Neuron (in vitro differentiated cells): ENCODE measurements at regions not wholly inside any gene's neighbourhood (a gene's known extent, or its start where the extent isn't known, plus 50 kb on each side); places are given as distances from the start of the nearest gene placed in this dataset.

Source experiments
- H2AFZ ChIP-seq: one replicate; pipeline ENCODE4 v1.6.1; 2013; ENCODE audit warnings: low read depth, mild to moderate bottlenecking, inconsistent platforms, low read length, moderate library complexity
- H3K27me3 ChIP-seq: one replicate; pipeline ENCODE4 v1.6.1; 2013; ENCODE audit warnings: low read length; ENCODE audit not compliant: insufficient read depth
- H3K36me3 ChIP-seq: one replicate; pipeline ENCODE4 v1.6.1; 2013; ENCODE audit warnings: low read length; ENCODE audit not compliant: insufficient read depth
- H3K4me1 ChIP-seq: one replicate; pipeline ENCODE4 v1.6.1; 2013; ENCODE audit warnings: low read length; ENCODE audit not compliant: insufficient read depth
- H3K4me3 ChIP-seq: 2 replicates; pipeline ENCODE4 v1.5.1; 2013; ENCODE audit warnings: mild to moderate bottlenecking, low read length, moderate library complexity
- H3K9me3 ChIP-seq: one replicate; pipeline ENCODE4 v1.6.1; 2013; ENCODE audit warnings: low read length

- H3K4me1 ChIP-seq: peaks cover 11% of the 10 kb centered on the region
- H3K27me3 ChIP-seq: no peaks in the 10 kb centered on the region
- no peaks in the 10 kb centered on the region for H3K36me3 ChIP-seq
- H3K9me3 ChIP-seq: no peaks in the 10 kb centered on the region
- H2AFZ ChIP-seq: no peak overlapping the region
- no peak overlapping the region for H3K4me3 ChIP-seq
Observed at GRCh38 chr14:41303506-41303905, 303.2 kb upstream of the LRFN5 start.

DNA sequence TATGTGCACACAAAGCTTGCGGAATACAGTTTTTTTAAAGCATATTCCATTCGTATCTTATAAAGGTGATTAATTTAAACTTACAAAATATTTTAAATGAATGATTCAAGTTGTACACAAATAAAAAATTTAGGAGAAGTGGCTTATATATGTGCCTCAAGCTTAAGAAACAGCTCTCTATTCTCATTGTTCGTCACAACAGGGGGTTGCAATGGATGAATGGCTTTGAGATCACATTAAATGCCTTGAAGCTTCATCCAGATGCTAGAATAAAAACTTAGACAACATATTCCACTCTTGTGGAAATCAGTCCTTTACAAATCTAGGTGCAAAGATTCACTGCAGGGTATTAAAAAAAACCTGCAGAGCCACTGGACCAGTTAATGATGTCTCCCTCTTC lies 303.9 kb upstream of the LRFN5 start:
- Histone ChIP-seq H3K9me3 (no peaks in the 10 kb centered on the region), H3K4me3 (no peak overlapping the region), H3K27me3 (no peaks in the 10 kb centered on the region), H3K4me1 (peaks cover 11% of the 10 kb centered on the region), H3K36me3 (no peaks in the 10 kb centered on the region), H2AFZ (no peak overlapping the region)

DNA sequence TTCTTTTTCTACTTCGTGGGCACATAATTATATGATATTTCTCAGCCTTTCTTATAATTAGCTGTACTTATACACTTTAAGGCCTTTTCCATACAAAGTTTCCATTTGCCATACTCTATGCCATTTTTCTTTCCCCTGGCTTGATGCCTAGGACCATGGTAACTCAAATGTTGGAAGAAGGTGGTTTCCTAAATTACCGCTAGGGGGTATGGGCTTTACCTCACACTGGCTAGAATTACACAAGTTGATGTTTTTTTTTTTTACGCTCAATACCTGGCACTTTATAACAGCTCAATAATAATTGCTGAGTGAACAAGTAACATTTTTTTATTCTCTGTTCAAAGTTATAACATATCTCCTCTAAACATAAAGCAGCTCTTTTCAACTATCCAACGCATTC lies 306.8 kb upstream of the LRFN5 start:
- no peak overlapping the region for H3K4me3 ChIP-seq
- H2AFZ ChIP-seq: no peak overlapping the region
- peaks cover 11% of the 10 kb centered on the region for H3K4me1 ChIP-seq
- no peaks in the 10 kb centered on the region for H3K36me3 ChIP-seq
- H3K9me3 ChIP-seq: no peaks in the 10 kb centered on the region
- H3K27me3 ChIP-seq: no peaks in the 10 kb centered on the region

DNA sequence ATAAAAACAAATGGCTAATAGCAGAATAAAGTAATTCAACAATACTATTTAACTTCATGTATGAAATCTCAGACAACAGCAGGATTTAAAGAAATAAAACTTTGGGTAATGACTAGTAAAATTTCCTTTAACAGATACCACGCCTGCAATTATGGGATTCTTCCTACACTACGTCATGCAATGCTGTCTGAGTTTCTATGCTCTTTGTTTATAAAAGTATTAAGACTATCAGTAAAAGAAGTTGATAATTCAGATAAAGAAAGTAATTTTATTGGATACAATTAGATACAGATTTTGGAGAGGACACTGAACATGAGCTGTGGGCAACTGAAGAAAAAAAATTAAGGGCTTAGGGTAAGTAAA lies 308.4 kb upstream of the LRFN5 start:
- H3K9me3 ChIP-seq: no peaks in the 10 kb centered on the region
- no peaks in the 10 kb centered on the region for H3K36me3 ChIP-seq
- no peak overlapping the region for H3K4me3 ChIP-seq
- H2AFZ ChIP-seq: no peak overlapping the region
- H3K4me1 ChIP-seq: peaks cover 7% of the 10 kb centered on the region
- no peaks in the 10 kb centered on the region for H3K27me3 ChIP-seq

DNA sequence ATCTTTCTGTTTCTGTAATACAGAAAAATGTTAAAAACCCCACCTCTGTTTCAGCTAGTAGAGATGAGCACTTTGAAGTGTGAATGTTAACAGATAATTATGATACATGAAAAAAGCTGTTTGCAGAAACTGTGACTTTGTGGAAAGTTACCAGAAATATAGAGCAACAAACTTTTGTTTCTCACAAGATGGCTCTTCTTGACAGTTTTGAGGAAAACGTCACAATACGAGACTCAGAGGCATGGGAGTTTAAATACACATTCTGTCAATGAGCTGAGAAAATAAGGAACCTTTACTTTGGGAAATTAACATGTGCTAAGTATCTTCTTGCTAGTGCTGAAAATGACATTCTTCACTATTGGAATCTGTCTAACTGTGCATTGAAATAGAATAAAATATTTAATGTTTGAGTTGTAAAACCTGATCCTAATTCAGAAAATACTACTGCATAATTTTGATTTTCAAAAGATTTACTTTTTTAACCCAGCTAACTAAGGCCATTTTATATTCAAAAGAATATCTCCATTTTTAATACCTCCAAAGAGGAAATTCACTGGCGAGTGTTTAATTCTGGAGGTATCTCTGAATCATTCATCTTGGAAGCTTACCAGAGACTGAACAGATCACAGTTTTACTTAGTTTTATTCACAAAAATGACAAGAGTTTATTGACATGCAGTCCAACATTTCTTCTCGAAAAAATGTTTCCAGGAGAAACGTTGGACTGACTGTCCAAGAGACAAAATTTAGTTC lies 308.9 kb upstream of the LRFN5 start:
- Histone ChIP-seq H3K9me3 (no peaks in the 10 kb centered on the region), H3K4me1 (peaks cover 1% of the 10 kb centered on the region), H3K27me3 (no peaks in the 10 kb centered on the region), H2AFZ (no peak overlapping the region), H3K4me3 (no peak overlapping the region), H3K36me3 (no peaks in the 10 kb centered on the region)

DNA sequence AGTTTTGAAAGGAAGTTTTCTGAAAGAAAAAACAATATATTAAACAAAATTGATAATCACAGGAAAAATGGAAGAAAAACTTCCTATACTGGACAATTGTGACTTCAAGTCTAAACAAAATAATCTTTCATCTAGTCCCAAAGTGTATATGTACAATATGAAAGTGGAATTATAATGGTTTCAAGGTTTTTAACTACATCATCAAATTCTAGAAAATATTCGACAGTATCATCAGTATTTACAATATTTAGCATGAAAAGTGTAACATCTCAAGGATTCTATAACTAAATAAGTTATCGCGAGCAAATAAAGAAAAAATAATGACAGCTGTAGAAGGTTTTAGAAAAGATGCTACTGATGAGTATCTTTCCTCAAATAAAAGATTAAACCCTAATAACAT lies 310.9 kb upstream of the LRFN5 start:
- Histone ChIP-seq H3K9me3 (no peaks in the 10 kb centered on the region), H3K36me3 (no peaks in the 10 kb centered on the region), H3K4me1 (no peaks in the 10 kb centered on the region), H3K4me3 (no peak overlapping the region), H3K27me3 (no peaks in the 10 kb centered on the region), H2AFZ (no peak overlapping the region)

DNA sequence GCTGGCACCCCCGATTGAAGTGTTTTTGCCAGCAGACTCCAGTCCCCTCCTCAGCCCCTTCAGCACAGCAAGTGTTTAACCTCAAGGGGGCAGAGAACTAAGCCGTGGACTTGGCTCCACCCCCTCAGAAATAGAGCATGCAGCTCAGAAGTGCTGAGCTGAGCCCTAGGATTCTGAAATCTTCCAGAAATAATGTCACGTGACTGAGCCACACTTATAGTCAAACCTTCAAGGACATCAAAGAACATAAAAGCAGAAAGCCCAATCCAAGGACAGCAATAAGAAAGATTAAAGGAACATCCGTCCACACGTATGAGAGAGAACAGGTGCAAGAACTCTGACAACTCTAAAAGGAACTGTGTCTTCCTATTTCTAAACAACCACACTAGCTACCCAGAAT lies 317.7 kb upstream of the LRFN5 start:
- Histone ChIP-seq H2AFZ (no peak overlapping the region), H3K4me1 (no peaks in the 10 kb centered on the region), H3K36me3 (no peaks in the 10 kb centered on the region), H3K27me3 (no peaks in the 10 kb centered on the region), H3K4me3 (no peak overlapping the region), H3K9me3 (no peaks in the 10 kb centered on the region)

DNA sequence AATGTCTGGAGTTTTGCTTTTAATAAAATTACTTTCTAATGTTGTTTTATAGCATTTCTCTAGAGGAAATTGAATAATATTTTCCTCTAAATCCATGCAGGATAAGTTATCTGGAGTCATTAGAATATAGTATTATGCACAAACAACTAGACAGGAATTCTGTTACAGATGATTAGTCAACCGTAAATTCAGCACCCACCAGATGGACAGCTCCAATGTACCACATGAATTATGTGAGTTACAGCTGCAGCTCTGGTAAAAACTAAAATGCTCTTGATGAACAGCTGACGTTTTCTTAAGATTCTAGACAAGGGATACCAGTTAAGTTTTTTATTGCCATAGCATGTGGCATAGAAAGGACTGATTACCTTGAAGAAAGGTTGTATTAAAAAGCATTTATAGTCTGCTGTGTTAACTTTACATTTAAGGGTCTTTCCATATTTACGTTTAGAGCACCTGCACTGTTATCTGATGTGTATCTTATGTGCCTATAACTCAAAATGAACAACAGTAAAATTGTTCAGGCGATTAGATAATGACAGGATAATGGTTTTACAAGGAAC lies 321.4 kb upstream of the LRFN5 start:
- Histone ChIP-seq H2AFZ (no peak overlapping the region), H3K9me3 (no peaks in the 10 kb centered on the region), H3K27me3 (no peaks in the 10 kb centered on the region), H3K4me1 (no peaks in the 10 kb centered on the region), H3K4me3 (no peak overlapping the region), H3K36me3 (no peaks in the 10 kb centered on the region)

GRCh38 chr14:41280745-41281144 lies 325.9 kb upstream of the LRFN5 start:
- Histone ChIP-seq H3K36me3 (no peaks in the 10 kb centered on the region), H2AFZ (no peak overlapping the region), H3K4me3 (no peak overlapping the region), H3K27me3 (no peaks in the 10 kb centered on the region), H3K9me3 (no peaks in the 10 kb centered on the region), H3K4me1 (no peaks in the 10 kb centered on the region)

DNA sequence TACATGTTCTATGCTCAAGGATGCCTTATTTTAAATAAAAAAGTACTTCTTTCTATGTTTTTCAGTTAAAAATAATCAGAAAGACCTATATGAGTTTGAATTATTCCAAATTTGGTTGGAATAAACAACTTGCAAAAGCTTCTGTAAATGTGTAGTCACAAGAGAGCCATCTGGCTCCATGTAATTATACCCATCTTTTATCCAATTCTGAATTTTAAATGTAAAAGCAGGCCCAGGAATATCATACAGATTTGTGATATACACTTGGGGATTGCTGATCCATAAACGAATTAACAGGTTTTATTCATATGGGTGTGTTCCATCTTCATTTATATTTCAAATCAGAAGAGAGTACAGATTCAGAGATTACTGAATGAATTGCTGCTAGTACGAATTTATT lies 329.2 kb upstream of the LRFN5 start:
- no peak overlapping the region for H3K4me3 ChIP-seq
- H3K4me1 ChIP-seq: no peaks in the 10 kb centered on the region
- H3K36me3 ChIP-seq: no peaks in the 10 kb centered on the region
- no peaks in the 10 kb centered on the region for H3K27me3 ChIP-seq
- no peak overlapping the region for H2AFZ ChIP-seq
- H3K9me3 ChIP-seq: no peaks in the 10 kb centered on the region

- H3K9me3 ChIP-seq: peaks cover 10% of the 10 kb centered on the region
- no peak overlapping the region for H3K4me3 ChIP-seq
- no peaks in the 10 kb centered on the region for H3K36me3 ChIP-seq
- no peak overlapping the region for H2AFZ ChIP-seq
- H3K27me3 ChIP-seq: no peaks in the 10 kb centered on the region
- H3K4me1 ChIP-seq: no peaks in the 10 kb centered on the region
Observed at GRCh38 chr14:41257476-41257875, 349.2 kb upstream of the LRFN5 start.

GRCh38 chr14:41235466-41235865 lies 371.2 kb upstream of the LRFN5 start:
- Histone ChIP-seq H3K4me3 (no peak overlapping the region), H2AFZ (no peak overlapping the region), H3K4me1 (no peaks in the 10 kb centered on the region), H3K36me3 (no peaks in the 10 kb centered on the region), H3K9me3 (no peaks in the 10 kb centered on the region), H3K27me3 (no peaks in the 10 kb centered on the region)

GRCh38 chr14:41230683-41231082 lies 376.0 kb upstream of the LRFN5 start:
- no peaks in the 10 kb centered on the region for H3K4me1 ChIP-seq
- H3K4me3 ChIP-seq: no peak overlapping the region
- H3K36me3 ChIP-seq: no peaks in the 10 kb centered on the region
- H2AFZ ChIP-seq: no peak overlapping the region
- H3K27me3 ChIP-seq: no peaks in the 10 kb centered on the region
- H3K9me3 ChIP-seq: no peaks in the 10 kb centered on the region

GRCh38 chr14:41229824-41230223 lies 376.9 kb upstream of the LRFN5 start:
- no peaks in the 10 kb centered on the region for H3K36me3 ChIP-seq
- H2AFZ ChIP-seq: no peak overlapping the region
- no peaks in the 10 kb centered on the region for H3K4me1 ChIP-seq
- H3K4me3 ChIP-seq: no peak overlapping the region
- H3K27me3 ChIP-seq: no peaks in the 10 kb centered on the region
- H3K9me3 ChIP-seq: no peaks in the 10 kb centered on the region
